Activated CD4-positive, alpha-beta T cell treated with anti-CD3 and anti-CD28 coated beads, Interleukin-2, amount 10 ng/mL, durations not matched to agents 24 days and 14 days (primary cell): ENCODE measurements at regions not wholly inside any gene's neighbourhood (a gene's known extent, or its start where the extent isn't known, plus 50 kb on each side); places are given as distances from the start of the nearest gene placed in this dataset.

Experiments
- DNase-seq: peaks from one replicate; pipeline ENCODE4 v3.0.0; 2022
- H3K27ac Mint-ChIP-seq: one replicate; pipeline ENCODE4 v1.8.0; 2022; ENCODE audit warnings: mild to moderate bottlenecking, mixed read lengths
- H3K27me3 Mint-ChIP-seq: one replicate; pipeline ENCODE4 v1.8.0; 2022; ENCODE audit warnings: mixed read lengths
- H3K36me3 Mint-ChIP-seq: one replicate; pipeline ENCODE4 v1.8.0; 2022; ENCODE audit warnings: low read depth, mild to moderate bottlenecking, mixed read lengths
- H3K4me1 Mint-ChIP-seq: one replicate; pipeline ENCODE4 v1.8.0; 2021; ENCODE audit warnings: mixed read lengths
- H3K4me3 Mint-ChIP-seq: one replicate; pipeline ENCODE4 v1.8.0; 2022; ENCODE audit warnings: mild to moderate bottlenecking, moderate library complexity, mixed read lengths
- H3K9me3 Mint-ChIP-seq: one replicate; pipeline ENCODE4 v1.8.0; 2021; ENCODE audit warnings: mixed read lengths
- intact Hi-C: fragments of 100-400 bp; cut with micrococcal nuclease; formaldehyde crosslinking; loops from one replicate; pipeline ENCODE4 v1.15.1; 2023

DNA sequence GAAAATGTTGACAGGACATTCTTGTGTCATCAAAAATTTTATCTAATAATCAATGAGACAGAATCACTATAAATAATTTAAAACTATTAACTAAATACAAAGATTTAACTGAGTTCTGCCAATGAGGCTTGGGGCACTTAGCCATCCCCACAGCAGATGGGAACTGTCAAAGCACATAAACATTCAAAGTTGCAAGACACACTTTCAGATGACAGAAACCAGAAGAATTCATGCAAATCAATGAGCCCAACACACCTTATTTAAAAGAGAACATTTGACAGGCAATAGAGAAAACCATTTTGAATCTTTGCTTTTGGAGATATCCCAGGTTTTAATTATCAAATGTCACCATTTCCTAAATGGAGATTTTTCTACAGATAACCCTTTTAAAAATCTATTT is 566.2 kb downstream of the IRS1 start:
- Mint-ChIP-seq H3K9me3 (no peaks in the 10 kb centered on the region), H3K4me1 (no peaks in the 10 kb centered on the region), H3K36me3 (no peaks in the 10 kb centered on the region), H3K27me3 (peaks cover 2% of the 10 kb centered on the region), H3K4me3 (no peak overlapping the region), H3K27ac (no peak overlapping the region)
- no peak for DNase-seq
- intact Hi-C loops = no loop called here

DNA sequence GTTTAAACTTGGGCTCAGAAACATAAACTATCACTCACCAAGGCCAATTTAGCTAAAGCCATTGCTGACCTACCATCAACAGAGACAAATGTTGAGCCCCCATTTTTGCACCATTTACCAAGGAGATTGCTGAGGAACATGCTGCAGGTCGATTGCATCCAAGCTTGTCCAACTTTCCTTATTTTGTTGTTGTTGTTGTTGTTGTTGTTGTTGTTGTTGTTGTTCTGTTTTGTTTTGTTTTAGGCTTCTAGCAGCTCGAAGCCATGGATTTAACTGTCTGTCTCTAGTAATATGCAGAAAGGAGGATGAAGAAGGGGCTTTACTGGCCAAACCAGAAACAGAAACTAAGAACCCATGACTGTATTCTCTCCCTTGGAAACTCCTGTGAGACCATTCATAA is 571.5 kb downstream of the IRS1 start:
- peaks cover 2% of the 10 kb centered on the region for H3K27me3 Mint-ChIP-seq
- no peaks in the 10 kb centered on the region for H3K9me3 Mint-ChIP-seq
- no peak overlapping the region for H3K4me3 Mint-ChIP-seq
- DNase-seq = no peak
- intact Hi-C loops = no loop called here
- no peaks in the 10 kb centered on the region for H3K4me1 Mint-ChIP-seq
- H3K27ac Mint-ChIP-seq = no peak overlapping the region
- H3K36me3 Mint-ChIP-seq = no peaks in the 10 kb centered on the region

DNA sequence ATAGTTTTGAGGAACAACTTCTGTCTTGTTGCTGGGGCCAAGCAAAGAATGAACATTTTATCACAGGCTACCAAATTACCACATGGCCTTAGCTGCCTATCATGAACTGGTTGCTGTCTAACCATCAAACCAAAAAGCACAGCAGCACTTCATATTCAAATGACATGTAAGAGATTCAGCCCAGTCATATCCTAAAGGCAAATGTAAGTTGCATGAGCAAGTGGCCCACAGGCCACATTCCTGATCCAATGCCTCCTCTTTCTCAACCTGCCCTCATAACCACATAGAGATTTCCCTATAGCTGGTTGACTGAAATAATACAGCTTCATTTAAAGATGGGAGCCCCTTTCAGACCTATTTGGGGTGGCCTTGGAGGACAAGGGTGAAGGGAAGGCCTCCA is 572.3 kb downstream of the IRS1 start:
- no peaks in the 10 kb centered on the region for H3K4me1 Mint-ChIP-seq
- intact Hi-C loops = no loop called here
- DNase-seq = no peak
- H3K36me3 Mint-ChIP-seq = no peaks in the 10 kb centered on the region
- no peak overlapping the region for H3K4me3 Mint-ChIP-seq
- no peak overlapping the region for H3K27ac Mint-ChIP-seq
- peaks cover 2% of the 10 kb centered on the region for H3K27me3 Mint-ChIP-seq
- no peaks in the 10 kb centered on the region for H3K9me3 Mint-ChIP-seq

DNA sequence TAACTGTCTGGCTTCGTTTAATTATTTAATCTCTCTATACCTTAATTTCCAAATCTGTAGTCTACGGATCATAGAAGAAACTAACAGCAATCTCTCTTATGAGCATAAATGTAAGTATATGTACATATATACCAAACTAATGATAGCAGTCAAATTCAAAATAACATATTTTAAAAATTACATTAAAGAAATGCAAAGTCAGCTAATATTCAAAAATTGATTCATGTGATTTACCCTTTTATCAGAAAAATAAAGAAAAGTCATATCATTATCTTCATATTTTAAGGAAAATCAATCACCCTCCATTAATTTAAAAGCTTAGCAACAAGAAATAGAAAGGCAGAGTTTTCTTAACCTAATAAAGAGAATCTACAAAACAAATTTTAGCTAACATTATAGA is 575.9 kb downstream of the IRS1 start:
- no peak overlapping the region for H3K27ac Mint-ChIP-seq
- DNase-seq = no peak
- no peak overlapping the region for H3K4me3 Mint-ChIP-seq
- intact Hi-C loops = no loop called here
- peaks cover 2% of the 10 kb centered on the region for H3K27me3 Mint-ChIP-seq
- H3K4me1 Mint-ChIP-seq = no peaks in the 10 kb centered on the region
- no peaks in the 10 kb centered on the region for H3K36me3 Mint-ChIP-seq
- H3K9me3 Mint-ChIP-seq = no peaks in the 10 kb centered on the region

DNA sequence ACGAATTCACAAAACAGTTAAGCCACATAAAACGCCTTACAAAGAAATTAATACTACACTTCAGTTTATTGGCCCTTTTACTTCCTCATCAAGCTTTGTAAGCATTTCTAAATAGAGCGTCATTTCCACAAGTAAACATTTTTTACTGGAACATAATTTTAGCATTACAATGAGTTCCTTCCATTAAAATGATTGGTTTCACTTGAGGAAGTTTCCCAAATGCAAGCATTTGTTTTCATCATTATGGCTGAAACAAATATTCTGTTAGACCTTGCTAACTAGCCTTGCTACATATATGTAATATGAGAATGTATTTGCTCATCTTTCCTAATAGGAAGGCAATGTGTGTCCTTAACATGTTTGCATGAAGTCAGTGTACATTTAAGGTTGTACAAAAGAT is 579.1 kb downstream of the IRS1 start:
- H3K27me3 Mint-ChIP-seq = peaks cover 2% of the 10 kb centered on the region
- no peaks in the 10 kb centered on the region for H3K9me3 Mint-ChIP-seq
- no peaks in the 10 kb centered on the region for H3K36me3 Mint-ChIP-seq
- intact Hi-C loops = no loop called here
- peaks cover 4% of the 10 kb centered on the region for H3K4me1 Mint-ChIP-seq
- H3K4me3 Mint-ChIP-seq = no peak overlapping the region
- no peak overlapping the region for H3K27ac Mint-ChIP-seq
- DNase-seq = no peak

DNA sequence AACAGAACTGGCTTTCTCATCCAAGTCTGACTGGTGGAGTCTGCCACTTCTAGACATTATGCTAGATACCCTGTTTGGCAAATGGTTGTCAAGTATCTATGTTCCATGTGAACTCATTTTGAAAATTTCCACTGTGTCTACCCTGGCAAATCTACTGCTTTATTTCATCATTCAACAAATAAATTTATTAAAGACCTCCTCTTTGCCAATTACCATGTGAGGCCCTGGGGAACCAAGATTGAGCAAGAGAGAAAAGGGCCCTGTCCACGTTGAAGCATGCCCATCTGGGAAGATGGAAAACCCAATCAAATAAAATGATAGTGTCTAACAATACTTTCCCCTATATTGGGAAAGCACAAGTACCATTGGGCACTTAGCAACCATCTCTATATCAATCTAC is 582.4 kb downstream of the IRS1 start:
- intact Hi-C loops = no loop called here
- Mint-ChIP-seq H3K27ac (no peak overlapping the region), H3K27me3 (peaks cover 7% of the 10 kb centered on the region), H3K36me3 (no peaks in the 10 kb centered on the region), H3K4me3 (no peak overlapping the region), H3K4me1 (peaks cover 4% of the 10 kb centered on the region), H3K9me3 (no peaks in the 10 kb centered on the region)
- no peak for DNase-seq

DNA sequence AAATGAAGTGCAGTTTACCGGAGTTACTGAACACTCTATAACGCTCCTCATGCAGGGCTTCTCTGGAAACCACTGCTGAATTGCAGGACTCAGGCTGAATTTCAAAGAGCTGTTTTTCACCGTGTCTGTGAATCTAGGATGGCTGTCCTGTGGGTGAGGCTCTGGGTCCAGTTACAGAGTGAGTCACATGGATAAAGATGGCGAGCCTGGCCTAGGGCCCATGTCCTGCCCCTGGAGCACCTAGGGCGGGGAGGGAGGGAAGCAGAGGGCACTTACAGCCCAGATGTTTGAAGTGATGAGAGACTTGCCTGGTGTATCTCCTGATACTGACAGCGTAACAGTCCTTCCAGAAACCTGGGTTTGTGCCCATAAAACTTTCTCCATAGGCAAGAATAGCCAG is 583.0 kb downstream of the IRS1 start:
- Mint-ChIP-seq H3K4me3 (no peak overlapping the region), H3K9me3 (no peaks in the 10 kb centered on the region), H3K27ac (no peak overlapping the region), H3K27me3 (peaks cover 7% of the 10 kb centered on the region), H3K36me3 (no peaks in the 10 kb centered on the region), H3K4me1 (peaks cover 4% of the 10 kb centered on the region)
- intact Hi-C loops = loop anchor here (1.0 kb wide), 2 partner anchors 586 to 769 kb away; no protein-coding TSS in a partner anchor
- no peak for DNase-seq

DNA sequence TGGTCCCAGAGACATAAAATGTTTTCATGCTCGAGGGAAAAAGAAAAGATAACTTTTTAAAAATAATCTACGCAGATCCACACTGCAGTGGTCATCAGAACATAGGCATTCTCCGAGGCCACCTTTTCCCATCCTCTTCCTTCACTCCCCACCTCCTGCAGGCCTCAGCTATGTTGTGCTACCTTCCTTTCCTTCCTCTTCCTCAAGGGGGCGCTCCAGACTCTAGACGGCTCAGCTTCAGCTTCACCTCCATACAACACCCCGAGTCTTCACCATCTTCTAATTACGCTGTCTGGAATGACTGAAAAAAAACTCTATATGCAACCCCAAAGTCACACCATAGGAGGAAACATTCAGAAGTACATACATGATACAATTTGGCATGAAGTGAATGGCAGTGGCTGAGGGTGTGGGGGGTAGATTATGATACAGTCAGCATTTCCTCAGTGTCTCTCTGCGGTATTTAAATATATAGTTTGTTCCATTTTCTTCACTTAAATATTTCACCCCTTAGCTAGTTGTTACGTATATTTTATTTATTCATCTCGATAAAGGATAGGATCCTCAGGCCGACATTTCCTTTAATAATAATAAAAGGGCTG is 583.6 kb downstream of the IRS1 start:
- H3K27me3 Mint-ChIP-seq = peaks cover 7% of the 10 kb centered on the region
- H3K4me1 Mint-ChIP-seq = peaks cover 4% of the 10 kb centered on the region
- peak; percentile 89 for DNase-seq
- intact Hi-C loops = loop anchor here (1.0 kb wide), 2 partner anchors 586 to 769 kb away; no protein-coding TSS in a partner anchor
- no peak overlapping the region for H3K27ac Mint-ChIP-seq
- H3K9me3 Mint-ChIP-seq = no peaks in the 10 kb centered on the region
- H3K4me3 Mint-ChIP-seq = no peak overlapping the region
- H3K36me3 Mint-ChIP-seq = no peaks in the 10 kb centered on the region

DNA sequence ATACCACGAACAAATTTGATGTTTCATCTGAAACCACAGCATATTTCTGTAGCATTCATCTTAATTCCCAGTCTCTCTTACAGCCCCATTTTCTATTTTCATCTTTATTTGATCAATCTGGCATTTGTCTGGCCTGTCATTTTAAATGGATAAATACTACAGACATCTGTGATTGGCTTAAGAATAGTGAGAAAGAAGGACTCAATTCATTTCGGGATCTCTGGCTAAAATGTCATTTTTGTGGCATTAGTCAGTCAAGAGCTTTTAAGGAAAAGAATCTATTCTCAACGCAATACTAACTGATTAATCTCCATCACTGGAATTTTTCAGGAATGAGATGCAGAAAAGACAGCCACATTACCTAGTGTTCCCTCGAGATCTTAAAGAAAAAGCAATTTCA is 585.9 kb downstream of the IRS1 start:
- Mint-ChIP-seq H3K36me3 (no peaks in the 10 kb centered on the region), H3K9me3 (no peaks in the 10 kb centered on the region), H3K27me3 (peaks cover 7% of the 10 kb centered on the region), H3K27ac (no peak overlapping the region), H3K4me1 (peaks cover 4% of the 10 kb centered on the region), H3K4me3 (no peak overlapping the region)
- no peak for DNase-seq
- intact Hi-C loops = no loop called here

DNA sequence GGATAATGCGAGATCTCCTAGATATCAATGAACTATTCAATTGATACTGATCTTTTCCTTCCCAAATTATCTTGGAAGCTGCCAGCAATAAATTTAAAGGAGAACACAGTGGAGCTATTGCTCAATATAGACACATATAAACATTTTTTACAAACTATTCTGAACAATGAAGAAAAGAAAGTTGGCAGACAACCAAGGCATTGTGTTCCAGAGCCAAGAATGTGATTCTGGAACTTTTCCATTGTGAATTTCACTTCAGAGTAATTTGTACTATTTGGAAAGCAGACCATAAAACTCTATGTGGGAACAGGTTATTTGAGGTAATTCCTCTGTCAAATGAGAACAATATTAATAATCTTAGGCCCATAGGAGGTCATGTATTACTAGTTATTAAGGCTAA is 588.2 kb downstream of the IRS1 start:
- no peak overlapping the region for H3K27ac Mint-ChIP-seq
- peaks cover 4% of the 10 kb centered on the region for H3K4me1 Mint-ChIP-seq
- intact Hi-C loops = no loop called here
- H3K4me3 Mint-ChIP-seq = no peak overlapping the region
- no peak for DNase-seq
- H3K36me3 Mint-ChIP-seq = no peaks in the 10 kb centered on the region
- no peaks in the 10 kb centered on the region for H3K9me3 Mint-ChIP-seq
- H3K27me3 Mint-ChIP-seq = peaks cover 7% of the 10 kb centered on the region

DNA sequence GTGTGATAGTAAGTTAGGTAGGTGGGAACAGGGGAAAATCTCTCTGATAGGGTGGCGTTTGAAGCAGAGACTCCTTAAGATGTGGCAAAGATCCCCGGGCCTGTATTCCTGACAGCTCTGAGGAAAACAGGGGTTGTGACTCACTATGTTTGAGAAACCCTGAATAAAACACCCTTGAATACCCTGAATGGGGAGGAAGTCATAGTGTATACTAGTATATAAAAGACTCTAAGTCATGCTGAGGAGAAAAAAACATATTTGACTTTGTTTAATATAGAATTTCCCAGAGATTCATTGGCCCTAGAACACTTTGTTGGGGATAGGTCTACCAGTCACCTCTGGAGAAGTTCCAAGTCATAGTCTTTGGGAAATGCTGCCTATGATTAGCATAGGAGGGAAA is 590.9 kb downstream of the IRS1 start:
- H3K9me3 Mint-ChIP-seq = no peaks in the 10 kb centered on the region
- no peaks in the 10 kb centered on the region for H3K4me1 Mint-ChIP-seq
- H3K27me3 Mint-ChIP-seq = peaks cover 5% of the 10 kb centered on the region
- H3K27ac Mint-ChIP-seq = no peak overlapping the region
- intact Hi-C loops = no loop called here
- no peak for DNase-seq
- H3K36me3 Mint-ChIP-seq = no peaks in the 10 kb centered on the region
- H3K4me3 Mint-ChIP-seq = no peak overlapping the region

DNA sequence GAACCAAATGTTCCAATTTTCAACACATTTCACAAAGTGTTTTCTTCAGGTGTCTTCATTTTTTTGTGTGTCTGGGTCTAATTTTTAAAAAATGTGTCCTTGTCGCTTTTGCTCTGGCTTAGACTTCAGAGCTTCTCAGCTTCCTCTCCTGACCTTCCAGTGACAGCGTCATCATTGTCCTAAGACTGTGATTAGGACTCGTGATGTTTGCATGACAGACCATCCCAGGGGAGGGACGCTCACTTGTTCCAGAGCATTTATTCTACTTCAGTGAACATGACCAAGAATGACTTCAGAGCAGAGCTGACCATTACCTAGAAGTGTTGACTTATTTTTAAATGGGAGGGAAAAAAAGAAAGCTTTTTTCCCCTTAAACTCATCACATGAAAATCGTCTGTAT is 591.9 kb downstream of the IRS1 start:
- intact Hi-C loops = no loop called here

DNA sequence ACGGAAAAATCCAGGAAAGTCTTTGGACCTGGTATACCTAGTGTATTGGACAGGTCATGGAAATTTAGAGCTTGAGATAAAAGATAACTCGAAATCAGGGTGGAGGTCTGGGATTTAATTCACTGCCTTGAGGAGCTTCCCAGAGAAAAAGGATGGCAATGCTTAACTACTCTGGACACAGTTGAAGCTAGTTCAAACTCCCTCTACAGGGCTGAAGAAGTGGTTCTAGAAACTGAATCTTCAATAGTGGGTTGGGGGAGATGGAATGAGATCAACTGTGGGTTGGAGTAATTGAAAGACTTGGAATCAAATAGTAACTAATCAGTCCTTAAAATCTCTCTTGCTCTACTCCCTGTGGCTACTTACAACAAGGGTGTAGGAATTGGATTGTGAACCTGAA is 600.1 kb downstream of the IRS1 start:
- no peak overlapping the region for H3K4me3 Mint-ChIP-seq
- intact Hi-C loops = no loop called here
- no peak for DNase-seq
- H3K4me1 Mint-ChIP-seq = no peaks in the 10 kb centered on the region
- no peak overlapping the region for H3K27ac Mint-ChIP-seq
- H3K9me3 Mint-ChIP-seq = no peaks in the 10 kb centered on the region
- no peaks in the 10 kb centered on the region for H3K27me3 Mint-ChIP-seq
- H3K36me3 Mint-ChIP-seq = no peaks in the 10 kb centered on the region

More for the DNA sequence above, 591.9 kb downstream of the IRS1 start:
- no peak overlapping the region for H3K4me3 Mint-ChIP-seq
- no peaks in the 10 kb centered on the region for H3K4me1 Mint-ChIP-seq
- no peaks in the 10 kb centered on the region for H3K9me3 Mint-ChIP-seq
- H3K36me3 Mint-ChIP-seq = no peaks in the 10 kb centered on the region
- no peak overlapping the region for H3K27ac Mint-ChIP-seq
- DNase-seq = no peak
- H3K27me3 Mint-ChIP-seq = peaks cover 4% of the 10 kb centered on the region

DNA sequence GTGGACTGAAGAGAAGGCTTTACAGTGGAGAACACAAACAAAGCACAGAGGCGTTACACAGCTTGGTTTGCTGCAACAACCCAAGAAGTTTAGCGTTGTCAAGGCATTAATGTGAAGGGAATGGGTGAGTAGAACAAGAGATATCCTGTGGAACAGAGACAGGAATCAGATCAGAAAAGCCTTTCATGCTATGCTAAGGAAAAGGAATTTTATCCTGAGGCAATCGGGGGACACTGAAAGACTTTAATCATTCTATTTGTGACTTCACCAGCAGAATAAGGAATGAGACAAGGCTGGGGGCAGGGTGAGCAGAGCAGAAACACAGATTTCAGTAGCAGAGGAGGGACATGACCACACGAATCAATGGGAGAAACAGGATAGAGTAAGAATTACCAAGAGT is 600.7 kb downstream of the IRS1 start:
- no peaks in the 10 kb centered on the region for H3K27me3 Mint-ChIP-seq
- no peaks in the 10 kb centered on the region for H3K4me1 Mint-ChIP-seq
- no peak for DNase-seq
- H3K9me3 Mint-ChIP-seq = no peaks in the 10 kb centered on the region
- H3K36me3 Mint-ChIP-seq = no peaks in the 10 kb centered on the region
- H3K4me3 Mint-ChIP-seq = no peak overlapping the region
- intact Hi-C loops = no loop called here
- H3K27ac Mint-ChIP-seq = no peak overlapping the region

DNA sequence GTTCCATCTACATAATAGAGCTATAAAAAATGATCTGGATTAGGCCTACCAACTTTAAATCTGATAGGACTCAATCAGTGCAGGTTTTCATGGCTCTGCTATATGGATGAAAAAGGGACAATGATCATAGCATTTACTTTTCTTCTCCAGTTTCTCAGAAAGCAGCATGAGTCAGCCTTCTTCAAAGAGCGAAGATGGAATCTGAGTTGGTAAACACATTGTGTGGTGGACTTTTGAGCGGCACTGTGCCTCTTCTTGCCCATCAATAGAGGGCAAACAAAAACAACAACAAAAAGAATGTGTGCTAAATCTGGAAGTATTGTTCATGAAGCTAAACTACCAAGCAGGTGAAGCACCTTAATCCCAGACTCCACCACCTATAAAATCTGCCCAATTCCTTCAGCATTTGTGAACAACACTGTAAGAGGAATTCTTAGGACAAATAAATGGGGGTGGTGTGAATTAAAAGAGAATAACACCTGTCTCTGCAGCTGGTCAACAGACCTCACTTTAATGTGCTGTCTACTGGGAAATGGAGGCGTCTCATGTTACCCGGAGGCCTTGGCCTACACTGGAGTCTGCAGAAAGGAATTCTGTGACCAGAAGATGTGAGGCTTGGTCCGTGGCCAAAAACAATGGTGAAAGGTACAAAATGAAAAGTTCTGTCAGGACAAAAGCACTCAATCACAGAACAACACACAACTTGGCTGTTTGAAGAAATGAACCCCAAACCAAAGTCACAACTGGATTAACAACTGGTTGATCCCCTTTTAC is 609.0 kb downstream of the IRS1 start:
- H3K36me3 Mint-ChIP-seq = no peaks in the 10 kb centered on the region
- H3K4me3 Mint-ChIP-seq = no peak overlapping the region
- peaks cover 2% of the 10 kb centered on the region for H3K27me3 Mint-ChIP-seq

More for the DNA sequence above, 609.0 kb downstream of the IRS1 start:
- Mint-ChIP-seq H3K4me1 (no peaks in the 10 kb centered on the region), H3K27ac (no peak overlapping the region), H3K9me3 (no peaks in the 10 kb centered on the region)
- intact Hi-C loops = no loop called here
- DNase-seq = no peak
